ENCODE measurements at regions not wholly inside any gene's neighbourhood (a gene's known extent, or its start where the extent isn't known, plus 50 kb on each side); places are given as distances from the start of the nearest gene placed in this dataset.
A peak's percentile ranks its signal among the peaks of the same experiment; 100 is the strongest.

- Histone ChIP-seq H3K9ac (ENCODE audit: low read length in 3 of 3) (no peak overlapping the region), H3K4me3 (ENCODE audit: low read length in 3 of 3) (no peak overlapping the region), H3K36me3 (ENCODE audit: control insufficient read depth in 2 of 3, insufficient read depth in 3 of 3, low read length in 3 of 3) (no peaks in the 10 kb centered on the region), H3K9me3 (ENCODE audit: control insufficient read depth in 2 of 3, insufficient read depth in 1 of 3, low read length in 3 of 3) (no peaks in the 10 kb centered on the region), H3K4me1 (ENCODE audit: control insufficient read depth in 2 of 3, insufficient read depth in 2 of 3, low read depth in 1 of 3, low read length in 3 of 3) (no peaks in the 10 kb centered on the region), H3K27me3 (ENCODE audit: control insufficient read depth, insufficient read depth, low read length) (no peaks in the 10 kb centered on the region), H3K27ac (ENCODE audit: low read depth in 2 of 2, low read length in 2 of 2) (no peak overlapping the region)
- intact Hi-C loops (cut with DNase I): no loop called here
- TF ChIP-seq CTCF (IDR thresholded peaks at IDR 0.05; ENCODE audit: borderline replicate concordance, extremely low read depth, insufficient read depth): no peak
- FAIRE-seq (no peak), DNase-seq (no peak)
Measured at GRCh38 chr6:56807326-56807988, 147.4 kb upstream of the BEND6 start.

- no peaks in the 10 kb centered on the region for H3K27me3 ChIP-seq (ENCODE audit: control insufficient read depth, insufficient read depth, low read length)
- no peaks in the 10 kb centered on the region for H3K4me1 ChIP-seq (ENCODE audit: control insufficient read depth in 2 of 3, insufficient read depth in 2 of 3, low read depth in 1 of 3, low read length in 3 of 3)
- no peaks in the 10 kb centered on the region for H3K36me3 ChIP-seq (ENCODE audit: control insufficient read depth in 2 of 3, insufficient read depth in 3 of 3, low read length in 3 of 3)
- H3K9ac ChIP-seq (ENCODE audit: low read length in 3 of 3): no peak overlapping the region
- H3K9me3 ChIP-seq (ENCODE audit: control insufficient read depth in 2 of 3, insufficient read depth in 1 of 3, low read length in 3 of 3): no peaks in the 10 kb centered on the region
- intact Hi-C loops (cut with DNase I): no loop called here
- FAIRE-seq (no peak), DNase-seq (no peak)
- H3K27ac ChIP-seq (ENCODE audit: low read depth in 2 of 2, low read length in 2 of 2): no peak overlapping the region
- no peak for TF ChIP-seq CTCF (IDR thresholded peaks at IDR 0.05; ENCODE audit: borderline replicate concordance, extremely low read depth, insufficient read depth)
- no peak overlapping the region for H3K4me3 ChIP-seq (ENCODE audit: low read length in 3 of 3)
Measured at GRCh38 chr6:56806368-56806767, 148.5 kb upstream of the BEND6 start.

GRCh38 chr6:56804996-56805395 lies 149.9 kb upstream of the BEND6 start:
- no peak overlapping the region for H3K9ac ChIP-seq (ENCODE audit: low read length in 3 of 3)
- H3K4me3 ChIP-seq (ENCODE audit: low read length in 3 of 3): no peak overlapping the region
- no peaks in the 10 kb centered on the region for H3K9me3 ChIP-seq (ENCODE audit: control insufficient read depth in 2 of 3, insufficient read depth in 1 of 3, low read length in 3 of 3)
- no peaks in the 10 kb centered on the region for H3K27me3 ChIP-seq (ENCODE audit: control insufficient read depth, insufficient read depth, low read length)
- no peak for DNase-seq
- intact Hi-C loops (cut with DNase I): no loop called here
- no peaks in the 10 kb centered on the region for H3K4me1 ChIP-seq (ENCODE audit: control insufficient read depth in 2 of 3, insufficient read depth in 2 of 3, low read depth in 1 of 3, low read length in 3 of 3)
- FAIRE-seq: peak; percentile 85
- no peak overlapping the region for H3K27ac ChIP-seq (ENCODE audit: low read depth in 2 of 2, low read length in 2 of 2)
- no peaks in the 10 kb centered on the region for H3K36me3 ChIP-seq (ENCODE audit: control insufficient read depth in 2 of 3, insufficient read depth in 3 of 3, low read length in 3 of 3)
- TF ChIP-seq CTCF (IDR thresholded peaks at IDR 0.05; ENCODE audit: borderline replicate concordance, extremely low read depth, insufficient read depth): no peak

- TF ChIP-seq CTCF (IDR thresholded peaks at IDR 0.05; ENCODE audit: borderline replicate concordance, extremely low read depth, insufficient read depth): no peak
- Histone ChIP-seq H3K27ac (ENCODE audit: low read depth in 2 of 2, low read length in 2 of 2) (no peak overlapping the region), H3K9me3 (ENCODE audit: control insufficient read depth in 2 of 3, insufficient read depth in 1 of 3, low read length in 3 of 3) (no peaks in the 10 kb centered on the region), H3K4me1 (ENCODE audit: control insufficient read depth in 2 of 3, insufficient read depth in 2 of 3, low read depth in 1 of 3, low read length in 3 of 3) (no peaks in the 10 kb centered on the region), H3K36me3 (ENCODE audit: control insufficient read depth in 2 of 3, insufficient read depth in 3 of 3, low read length in 3 of 3) (no peaks in the 10 kb centered on the region), H3K27me3 (ENCODE audit: control insufficient read depth, insufficient read depth, low read length) (no peaks in the 10 kb centered on the region), H3K9ac (ENCODE audit: low read length in 3 of 3) (no peak overlapping the region), H3K4me3 (ENCODE audit: low read length in 3 of 3) (no peak overlapping the region)
- FAIRE-seq (no peak), DNase-seq (no peak)
- intact Hi-C loops (cut with DNase I): no loop called here
Measured at GRCh38 chr6:56803594-56803993, 151.3 kb upstream of the BEND6 start.

All from kidney (tissue), 13 donors.